ENCODE measurements at regions not wholly inside any gene's neighbourhood (a gene's known extent, or its start where the extent isn't known, plus 50 kb on each side); places are given as distances from the start of the nearest gene placed in this dataset.

- no peak for TF ChIP-seq CTCF (IDR thresholded peaks at IDR 0.05; ENCODE audit: unreplicated experiment)
Observed at GRCh38 chr18:73220663-73221062, 352.9 kb upstream of the NETO1 start.

GRCh38 chr18:73218293-73218692 is 350.5 kb upstream of the NETO1 start:
- Mint-ChIP-seq H3K27ac (no peak overlapping the region), H3K9me3 (peaks cover 25% of the 10 kb centered on the region), H3K27me3 (ENCODE audit: low read depth) (no peaks in the 10 kb centered on the region), H3K36me3 (no peaks in the 10 kb centered on the region), H3K4me3 (no peak overlapping the region), H3K4me1 (no peaks in the 10 kb centered on the region)
- no peak for DNase-seq (ENCODE audit: low spot score in 2 of 2, unreplicated experiment in 2 of 2)
- TF ChIP-seq CTCF (IDR thresholded peaks at IDR 0.05; ENCODE audit: unreplicated experiment) = no peak

More at GRCh38 chr18:73220663-73221062, 352.9 kb upstream of the NETO1 start:
- DNase-seq (ENCODE audit: low spot score in 2 of 2, unreplicated experiment in 2 of 2) = no peak
- H3K4me3 Mint-ChIP-seq = no peak overlapping the region
- H3K9me3 Mint-ChIP-seq = peaks cover 26% of the 10 kb centered on the region
- H3K36me3 Mint-ChIP-seq = no peaks in the 10 kb centered on the region
- no peak overlapping the region for H3K27ac Mint-ChIP-seq
- H3K27me3 Mint-ChIP-seq (ENCODE audit: low read depth) = no peaks in the 10 kb centered on the region
- no peaks in the 10 kb centered on the region for H3K4me1 Mint-ChIP-seq

GRCh38 chr18:73214970-73215369 is 347.2 kb upstream of the NETO1 start:
- no peak for TF ChIP-seq CTCF (IDR thresholded peaks at IDR 0.05; ENCODE audit: unreplicated experiment)
- peaks cover 11% of the 10 kb centered on the region for H3K9me3 Mint-ChIP-seq
- no peak for DNase-seq (ENCODE audit: low spot score in 2 of 2, unreplicated experiment in 2 of 2)
- H3K27me3 Mint-ChIP-seq (ENCODE audit: low read depth) = no peaks in the 10 kb centered on the region
- no peak overlapping the region for H3K27ac Mint-ChIP-seq
- H3K4me3 Mint-ChIP-seq = no peak overlapping the region
- no peaks in the 10 kb centered on the region for H3K36me3 Mint-ChIP-seq
- H3K4me1 Mint-ChIP-seq = no peaks in the 10 kb centered on the region

GRCh38 chr18:73212442-73212841 is 344.7 kb upstream of the NETO1 start:
- Mint-ChIP-seq H3K27ac (no peak overlapping the region), H3K4me3 (no peak overlapping the region), H3K36me3 (no peaks in the 10 kb centered on the region), H3K9me3 (peaks cover 5% of the 10 kb centered on the region), H3K4me1 (no peaks in the 10 kb centered on the region), H3K27me3 (ENCODE audit: low read depth) (no peaks in the 10 kb centered on the region)
- no peak for DNase-seq (ENCODE audit: low spot score in 2 of 2, unreplicated experiment in 2 of 2)
- TF ChIP-seq CTCF (IDR thresholded peaks at IDR 0.05; ENCODE audit: unreplicated experiment) = no peak

GRCh38 chr18:73201940-73202339 is 334.2 kb upstream of the NETO1 start:
- H3K27ac Mint-ChIP-seq = no peak overlapping the region
- TF ChIP-seq CTCF (IDR thresholded peaks at IDR 0.05; ENCODE audit: unreplicated experiment) = no peak
- no peak overlapping the region for H3K4me3 Mint-ChIP-seq
- DNase-seq (ENCODE audit: low spot score in 2 of 2, unreplicated experiment in 2 of 2) = no peak
- H3K27me3 Mint-ChIP-seq (ENCODE audit: low read depth) = peaks cover 2% of the 10 kb centered on the region
- H3K9me3 Mint-ChIP-seq = no peaks in the 10 kb centered on the region
- H3K36me3 Mint-ChIP-seq = no peaks in the 10 kb centered on the region
- no peaks in the 10 kb centered on the region for H3K4me1 Mint-ChIP-seq

- peaks cover 2% of the 10 kb centered on the region for H3K27me3 Mint-ChIP-seq (ENCODE audit: low read depth)
- no peaks in the 10 kb centered on the region for H3K36me3 Mint-ChIP-seq
- H3K4me1 Mint-ChIP-seq = no peaks in the 10 kb centered on the region
- no peaks in the 10 kb centered on the region for H3K9me3 Mint-ChIP-seq
- no peak for TF ChIP-seq CTCF (IDR thresholded peaks at IDR 0.05; ENCODE audit: unreplicated experiment)
- DNase-seq (ENCODE audit: low spot score in 2 of 2, unreplicated experiment in 2 of 2) = no peak
- H3K27ac Mint-ChIP-seq = no peak overlapping the region
- no peak overlapping the region for H3K4me3 Mint-ChIP-seq
Observed at GRCh38 chr18:73199151-73199550, 331.4 kb upstream of the NETO1 start.
